HG03520 (cell line): ENCODE measurements at regions not wholly inside any gene's neighbourhood (a gene's known extent, or its start where the extent isn't known, plus 50 kb on each side); places are given as distances from the start of the nearest gene placed in this dataset.
"Not testable (repeated sequence)": the region's sequence is repeated elsewhere in the genome, so short reads cannot be mapped to it uniquely, and the experiment has no call there.

ENCODE experiments used
- ATAC-seq: cut with Tn5 transposase; IDR thresholded peaks from one replicate; pipeline ENCODE4 v1.9.1; 2021; ENCODE audit warnings: mild to moderate bottlenecking, moderate library complexity; ENCODE audit not compliant: unreplicated experiment

- ATAC-seq, result no peak
Measured at GRCh38 chr16:65283181-65283651, 161.4 kb upstream of the CDH11 start.

GRCh38 chr16:65281586-65281985 is 159.7 kb upstream of the CDH11 start:
- ATAC-seq, result no peak

- ATAC-seq, result no peak
Measured at GRCh38 chr16:65280845-65281512, 159.1 kb upstream of the CDH11 start.

- no peak for ATAC-seq
Measured at GRCh38 chr16:65279576-65279975, 157.7 kb upstream of the CDH11 start.

- ATAC-seq, result no peak
Measured at GRCh38 chr16:65278874-65279273, 157.0 kb upstream of the CDH11 start.

GRCh38 chr16:65274566-65274965 is 152.7 kb upstream of the CDH11 start:
- no peak for ATAC-seq

- no peak for ATAC-seq
Measured at GRCh38 chr16:65272699-65273414, 151.0 kb upstream of the CDH11 start.

- ATAC-seq, result no peak
Measured at GRCh38 chr16:65271996-65272395, 150.1 kb upstream of the CDH11 start.

GRCh38 chr16:65268331-65268730 is 146.5 kb upstream of the CDH11 start:
- ATAC-seq, result no peak

- ATAC-seq, result no peak
Measured at GRCh38 chr16:65263896-65264295, 142.0 kb upstream of the CDH11 start.

- ATAC-seq, result no peak
Measured at GRCh38 chr16:65260746-65261145, 138.9 kb upstream of the CDH11 start.

GRCh38 chr16:65254144-65254543 is 132.3 kb upstream of the CDH11 start:
- no peak for ATAC-seq

GRCh38 chr16:65249768-65250167 is 127.9 kb upstream of the CDH11 start:
- ATAC-seq, result no peak

- no peak for ATAC-seq
Measured at GRCh38 chr16:65244787-65245186, 122.9 kb upstream of the CDH11 start.

- ATAC-seq, result no peak
Measured at GRCh38 chr16:65235339-65236177, 113.7 kb upstream of the CDH11 start.

GRCh38 chr16:65234721-65235320 is 113.0 kb upstream of the CDH11 start:
- not testable (repeated sequence) for ATAC-seq

GRCh38 chr16:65229191-65229662 is 107.4 kb upstream of the CDH11 start:
- no peak for ATAC-seq

GRCh38 chr16:65227150-65227835 is 105.4 kb upstream of the CDH11 start:
- no peak for ATAC-seq

GRCh38 chr16:65226077-65226476 is 104.2 kb upstream of the CDH11 start:
- ATAC-seq, result no peak

GRCh38 chr16:65225488-65225887 is 103.6 kb upstream of the CDH11 start:
- no peak for ATAC-seq
